Kidney glomerular epithelial cell (primary cell): ENCODE measurements at regions not wholly inside any gene's neighbourhood (a gene's known extent, or its start where the extent isn't known, plus 50 kb on each side); places are given as distances from the start of the nearest gene placed in this dataset.

Experiments
- DNase-seq: peaks from one replicate; lab custom pipeline; 2025; lab: John Stamatoyannopoulos, UW

DNA sequence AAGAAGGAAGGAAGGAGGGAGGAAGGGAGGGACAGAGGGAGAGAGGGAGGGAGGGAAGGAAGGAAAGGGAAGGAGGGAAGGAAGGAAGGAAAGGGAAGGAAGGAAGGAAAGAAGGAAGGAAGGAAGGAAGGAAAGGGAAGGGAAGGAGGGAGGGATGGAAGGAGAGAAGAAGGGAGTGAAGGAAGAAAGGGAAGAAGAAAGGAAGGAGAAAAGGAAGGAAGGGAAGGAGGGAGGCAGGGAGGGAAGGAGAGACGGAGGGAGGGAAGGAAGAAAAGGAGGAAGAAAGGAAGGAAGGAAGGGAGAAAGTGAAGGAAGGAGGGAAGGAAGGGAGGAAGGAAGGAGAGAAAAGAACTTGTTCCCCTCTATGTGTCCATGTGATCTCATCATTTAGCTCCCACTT, 465.0 kb downstream of the KCTD8 start:
- no peak for DNase-seq

DNA sequence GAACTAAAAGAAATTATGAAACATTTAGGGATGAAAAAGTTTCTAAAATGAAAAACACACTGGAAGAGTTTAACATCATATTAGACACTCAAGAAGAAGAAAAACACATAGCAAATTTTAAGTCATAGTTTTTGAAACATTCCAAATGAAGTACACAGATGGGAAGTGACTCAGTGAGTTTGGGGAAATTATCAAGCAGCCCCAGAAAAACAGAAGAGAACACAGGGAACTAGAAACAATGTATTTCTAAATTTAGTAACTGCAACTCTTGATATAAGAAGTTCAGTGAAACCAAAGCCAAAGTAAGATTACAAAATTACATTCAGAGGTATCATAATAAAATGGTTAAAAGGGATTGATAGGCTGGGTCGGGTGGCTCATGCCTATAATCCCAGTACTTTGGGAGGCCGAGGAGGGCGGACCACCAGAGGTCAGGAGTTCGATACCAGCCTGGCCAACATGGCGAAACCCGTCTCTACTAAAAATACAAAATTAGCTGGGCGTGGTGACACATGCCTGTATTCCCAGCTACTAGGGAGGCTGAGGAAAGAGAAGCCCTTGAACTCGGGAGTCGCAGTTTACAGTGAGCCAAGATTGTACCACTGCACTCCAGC, 461.2 kb downstream of the KCTD8 start:
- no peak for DNase-seq

DNA sequence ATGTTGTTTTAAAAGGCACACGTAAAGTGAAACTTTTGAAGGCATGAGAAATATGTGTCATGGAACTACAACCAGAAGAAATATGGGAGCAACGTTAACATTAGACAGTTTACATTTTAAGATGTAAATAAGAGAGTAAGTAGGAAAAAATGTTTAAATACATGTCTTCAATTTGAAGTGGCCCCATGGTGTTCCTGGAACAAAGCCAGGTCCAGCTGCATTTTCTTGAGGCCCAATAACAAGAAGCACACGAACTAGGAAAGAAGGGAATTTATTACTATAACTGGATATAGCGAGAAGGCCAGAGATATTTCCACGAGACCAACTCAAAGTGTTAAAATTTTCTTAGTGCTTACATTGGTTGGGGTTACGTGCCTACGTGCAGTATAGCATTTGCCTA, 458.1 kb downstream of the KCTD8 start:
- no peak for DNase-seq

DNA sequence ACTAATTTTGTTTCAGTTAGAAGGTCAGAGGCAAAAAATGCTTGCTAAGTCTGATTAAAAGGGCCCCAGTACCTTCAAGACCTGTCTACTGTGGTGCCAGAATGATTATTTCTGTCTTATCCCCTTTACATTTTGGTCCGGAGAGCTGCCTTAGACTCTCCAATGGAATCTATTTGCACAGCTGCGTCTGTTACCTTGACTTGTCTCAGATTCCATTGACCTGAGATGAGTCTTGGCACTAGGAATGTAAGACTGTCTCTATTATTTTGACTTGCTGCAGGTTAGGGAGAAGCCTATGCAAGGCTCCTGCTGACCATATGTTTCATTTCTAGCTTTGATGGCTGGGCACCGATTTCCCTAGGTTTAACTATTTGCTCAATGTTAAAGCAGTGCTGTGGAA, 457.6 kb downstream of the KCTD8 start:
- no peak for DNase-seq

DNA sequence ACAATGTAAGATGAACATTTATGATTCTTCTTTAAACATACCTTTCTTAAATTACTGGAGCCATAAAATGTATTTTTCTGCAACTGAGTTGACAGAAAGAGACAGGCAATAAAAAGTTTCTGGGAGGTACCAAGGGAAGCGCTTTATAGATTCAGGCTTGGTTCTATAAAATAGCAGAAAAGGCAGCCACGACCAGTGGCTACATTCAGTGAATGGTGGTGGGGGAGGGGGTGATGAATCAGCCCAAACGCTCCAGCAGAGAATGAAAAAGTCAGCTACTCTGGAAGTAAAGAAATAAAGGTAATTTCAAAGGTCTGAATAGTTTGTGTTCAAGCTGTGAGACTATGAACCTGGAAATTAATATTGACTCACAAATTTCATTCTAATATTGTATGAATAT, 456.1 kb downstream of the KCTD8 start:
- DNase-seq, result no peak

DNA sequence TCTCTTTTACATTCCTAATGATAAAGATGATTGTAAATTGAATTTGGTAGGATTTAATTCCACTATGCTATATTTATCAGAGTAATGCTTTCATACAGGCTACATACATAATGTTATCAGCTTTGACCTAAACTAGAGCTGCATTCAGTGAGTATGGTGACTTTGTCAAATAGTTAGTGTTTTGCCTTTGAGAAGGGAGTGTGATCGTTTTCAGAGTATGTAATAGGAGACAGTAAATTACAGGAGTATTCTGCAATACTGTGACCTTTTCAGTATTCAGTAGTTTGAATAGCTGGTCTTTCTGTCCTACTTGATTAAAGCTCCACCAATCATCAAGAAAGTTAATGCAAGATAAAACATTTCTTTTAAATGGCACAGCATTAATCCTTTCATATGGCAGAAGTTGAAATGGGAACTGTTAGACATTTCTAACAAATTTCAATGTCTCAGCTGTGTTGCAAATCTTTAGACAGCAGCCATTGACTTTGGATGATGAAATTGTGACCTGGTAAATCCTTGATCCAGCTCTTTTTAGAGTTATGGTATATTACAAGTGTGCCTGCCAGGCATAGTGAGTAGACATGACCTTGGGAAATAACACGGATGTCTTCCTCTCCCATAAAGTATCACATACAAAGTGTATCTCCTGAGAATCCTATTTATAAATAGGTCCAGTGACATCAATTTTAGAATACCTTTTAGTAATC, 455.3 kb downstream of the KCTD8 start:
- no peak for DNase-seq

DNA sequence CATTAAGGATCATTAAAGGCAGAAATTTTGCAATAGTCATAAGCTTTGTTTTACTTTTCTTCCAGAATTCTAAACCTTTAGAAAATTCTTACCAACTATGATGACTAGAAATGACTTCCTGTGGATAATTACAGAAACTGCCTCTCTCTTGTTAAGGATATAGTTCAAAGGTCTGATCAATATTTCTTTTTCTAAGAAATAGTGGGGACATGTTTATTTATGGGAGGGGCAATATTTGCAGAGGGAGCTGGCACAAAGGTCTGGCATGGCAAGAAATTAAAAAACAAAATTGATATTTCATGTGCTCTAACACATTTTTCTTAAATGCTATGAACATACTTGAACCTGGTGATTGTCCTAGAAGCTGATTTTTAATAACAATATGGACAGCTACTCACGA, 448.9 kb downstream of the KCTD8 start:
- no peak for DNase-seq

DNA sequence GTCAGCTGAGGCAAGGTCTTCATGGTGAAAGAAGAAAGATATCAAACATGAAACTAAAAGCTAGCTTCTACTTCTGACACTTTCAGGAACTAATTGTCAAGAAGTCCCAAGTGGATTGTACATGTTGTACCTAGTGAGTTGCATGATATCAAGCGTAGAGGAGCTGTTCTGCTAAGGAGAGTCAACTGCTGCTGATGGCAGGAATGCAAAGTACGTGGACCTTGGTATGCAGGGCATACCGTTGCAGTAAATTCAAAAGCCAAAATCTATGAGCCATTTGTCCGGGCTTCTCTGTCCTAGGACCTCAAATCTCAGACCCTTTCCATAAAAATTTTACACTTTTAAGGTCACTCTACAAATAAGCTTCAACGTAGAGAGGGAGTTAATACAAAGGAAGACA, 446.2 kb downstream of the KCTD8 start:
- DNase-seq, result no peak

DNA sequence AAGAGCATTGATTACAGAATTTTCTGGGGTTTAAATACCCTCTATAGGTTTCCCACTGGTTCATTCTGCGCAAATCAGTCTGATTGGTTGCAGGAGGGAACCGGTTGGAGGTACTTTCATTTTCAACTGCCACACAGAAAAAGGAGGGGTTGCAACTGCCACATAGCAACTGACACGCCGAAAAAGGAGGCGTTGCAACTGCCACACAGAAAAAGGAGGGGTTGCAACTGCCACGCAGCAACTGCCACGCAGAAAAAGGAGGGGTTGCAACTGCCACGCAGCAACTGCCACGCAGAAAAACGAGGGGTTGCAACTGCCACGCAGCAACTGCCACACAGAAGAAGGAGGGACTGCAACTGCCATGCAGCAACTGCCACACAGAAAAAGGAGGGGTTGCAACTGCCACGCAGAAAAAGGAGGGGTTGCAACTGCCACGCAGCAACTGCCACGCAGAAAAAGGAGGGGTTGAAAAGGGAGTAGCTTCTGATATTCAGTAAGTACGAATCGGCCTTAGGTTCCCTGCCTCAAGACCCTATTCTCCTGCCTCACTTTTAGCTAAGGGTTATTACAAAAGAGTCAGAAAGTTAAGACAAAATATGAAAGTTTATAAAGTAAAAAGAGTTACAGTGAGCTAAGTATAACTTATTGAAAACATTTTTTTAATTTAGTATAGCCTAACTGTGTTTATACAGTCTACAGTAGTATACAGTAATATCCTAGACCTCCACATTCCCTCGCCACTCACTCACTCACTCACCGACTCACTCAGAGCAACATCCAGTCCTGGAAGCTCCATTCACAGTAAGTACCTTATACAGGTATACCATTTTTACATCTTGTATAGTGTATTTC, 431.8 kb downstream of the KCTD8 start:
- DNase-seq, result no peak

DNA sequence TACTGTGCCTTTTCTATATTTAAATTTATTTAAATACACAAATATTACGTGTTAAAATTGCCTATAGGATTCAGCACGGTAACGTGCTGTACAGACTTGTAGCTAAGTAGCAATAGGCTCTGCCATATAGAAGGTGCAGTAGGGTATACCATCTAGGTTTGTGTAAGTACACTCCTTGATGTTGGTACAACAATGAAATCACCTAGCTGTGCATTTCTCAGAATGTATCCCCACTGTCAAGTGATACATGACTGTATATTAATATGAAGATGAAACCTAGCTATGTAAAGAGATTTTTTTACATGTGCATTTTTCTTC, 431.2 kb downstream of the KCTD8 start:
- no peak for DNase-seq

DNA sequence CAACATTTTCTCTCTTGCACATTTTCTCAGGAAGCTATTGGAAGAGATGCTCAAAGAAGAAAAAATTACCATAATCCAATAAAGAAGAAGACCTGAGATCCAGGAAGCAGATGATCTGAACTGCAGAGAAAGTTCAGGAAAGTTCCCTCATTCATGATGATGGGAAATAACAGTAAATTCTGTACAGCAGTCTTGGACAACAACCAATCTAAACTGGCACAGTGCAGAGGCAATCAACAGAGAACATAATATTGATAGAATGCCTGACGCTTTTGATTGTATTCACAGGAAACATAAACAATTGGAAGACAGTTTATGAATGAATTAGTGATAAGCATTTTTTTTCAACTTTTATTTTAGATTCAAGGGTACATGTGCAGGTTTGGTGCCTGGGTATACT, 428.9 kb downstream of the KCTD8 start:
- DNase-seq, result no peak

DNA sequence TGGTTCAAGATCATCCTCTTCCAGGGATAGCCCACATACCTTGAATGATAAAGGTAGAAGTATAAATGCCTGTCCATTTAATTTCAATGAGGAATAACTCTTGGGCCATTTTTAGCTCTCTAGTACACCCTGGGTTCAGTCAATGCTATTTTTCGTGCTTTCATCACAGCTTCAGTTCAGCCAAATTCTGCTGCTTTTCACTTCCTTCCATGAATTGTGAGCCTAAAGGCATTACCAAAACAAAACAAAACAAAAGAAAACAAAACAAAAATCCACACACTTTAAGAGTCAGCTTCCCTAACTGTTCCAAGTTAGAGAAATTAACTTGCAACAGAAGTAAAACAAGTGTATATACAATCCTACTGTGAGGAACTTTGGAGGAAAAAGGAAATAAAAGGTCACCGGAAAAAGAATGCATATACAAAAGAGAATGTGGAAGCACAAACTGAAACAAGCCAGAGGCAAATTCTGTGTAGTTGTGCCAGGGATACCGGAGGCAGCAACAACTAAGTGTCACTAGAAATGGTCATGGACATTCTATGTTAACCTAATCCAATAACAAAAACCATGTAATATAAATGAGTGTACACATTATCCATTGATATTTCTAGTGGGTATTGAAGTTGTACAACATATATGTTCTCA, 423.1 kb downstream of the KCTD8 start:
- DNase-seq, result no peak

DNA sequence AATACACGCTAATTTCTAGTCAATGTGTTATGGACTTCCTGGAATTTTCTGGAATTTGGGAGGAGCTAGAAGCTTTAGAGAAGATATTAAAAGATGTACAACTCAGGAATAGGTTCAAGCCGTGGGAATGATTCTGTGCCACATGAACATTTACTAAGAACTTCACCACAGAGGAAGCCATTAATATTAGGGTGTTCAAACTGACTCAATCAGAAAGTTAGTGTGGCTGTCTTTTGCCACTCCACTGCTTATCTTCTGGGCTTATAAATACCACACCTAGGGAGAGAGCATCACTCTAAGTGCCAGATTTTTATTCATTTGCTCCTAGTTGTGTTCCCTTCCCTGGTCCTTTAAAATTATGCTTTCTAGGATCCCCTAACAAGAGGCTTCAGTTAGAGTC, 409.8 kb downstream of the KCTD8 start:
- no peak for DNase-seq

DNA sequence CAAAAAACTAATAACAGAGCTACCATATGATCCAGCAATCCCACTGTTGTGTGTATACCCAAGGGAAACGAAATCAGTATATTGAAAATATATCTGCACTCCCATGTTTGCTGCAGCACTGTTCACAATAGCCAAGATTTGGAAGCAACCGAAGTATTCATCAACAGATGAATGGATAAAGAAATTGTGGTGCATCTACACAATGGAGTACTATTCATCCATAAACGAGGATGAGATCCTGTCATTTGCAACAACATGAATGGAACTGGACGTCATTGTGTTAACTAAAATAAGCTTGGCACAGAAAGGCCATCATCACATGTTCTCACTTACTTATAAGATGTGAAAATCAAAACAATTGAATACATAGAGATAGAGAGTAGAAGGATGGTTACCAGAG, 402.1 kb downstream of the KCTD8 start:
- DNase-seq, result no peak

DNA sequence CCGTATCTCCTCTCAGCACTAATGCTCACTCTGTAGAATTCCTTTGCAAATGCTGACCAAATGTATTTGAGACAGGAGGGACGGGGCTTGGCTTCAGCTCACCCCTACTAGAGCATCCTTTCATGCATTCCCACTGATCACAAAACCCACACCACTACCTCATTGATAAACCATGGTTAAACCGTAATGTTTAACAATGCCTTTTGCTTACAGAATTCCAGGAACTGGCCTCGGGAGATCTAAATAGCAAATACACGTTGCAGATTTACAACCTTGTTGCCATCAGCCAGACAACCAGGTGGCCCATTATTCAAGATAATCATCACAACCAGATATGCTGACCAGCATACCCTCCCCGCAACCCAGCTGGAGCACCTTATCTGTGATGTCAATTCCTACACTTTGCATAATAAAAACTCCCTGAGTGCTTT, 391.9 kb downstream of the KCTD8 start:
- DNase-seq, result no peak

DNA sequence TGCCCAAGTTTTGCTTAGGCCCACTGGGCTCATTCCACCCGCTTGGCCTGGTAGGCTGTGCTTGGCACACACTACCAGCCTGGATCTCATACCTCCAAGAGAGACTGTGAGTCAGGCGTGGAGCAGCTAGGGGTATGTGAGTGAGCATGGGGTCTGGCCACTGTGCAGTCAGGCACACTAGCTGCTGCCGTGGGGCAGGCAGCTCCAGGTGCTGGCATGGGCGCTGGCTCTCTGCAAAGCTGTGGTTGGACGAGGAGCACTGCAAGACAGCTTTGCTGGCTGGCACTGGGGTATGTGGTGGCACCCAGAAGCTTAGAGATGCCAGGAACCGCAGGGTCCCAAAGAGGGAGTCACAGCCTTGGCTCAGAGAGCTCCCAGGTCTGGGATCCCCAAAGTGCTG, 377.8 kb downstream of the KCTD8 start:
- no peak for DNase-seq

DNA sequence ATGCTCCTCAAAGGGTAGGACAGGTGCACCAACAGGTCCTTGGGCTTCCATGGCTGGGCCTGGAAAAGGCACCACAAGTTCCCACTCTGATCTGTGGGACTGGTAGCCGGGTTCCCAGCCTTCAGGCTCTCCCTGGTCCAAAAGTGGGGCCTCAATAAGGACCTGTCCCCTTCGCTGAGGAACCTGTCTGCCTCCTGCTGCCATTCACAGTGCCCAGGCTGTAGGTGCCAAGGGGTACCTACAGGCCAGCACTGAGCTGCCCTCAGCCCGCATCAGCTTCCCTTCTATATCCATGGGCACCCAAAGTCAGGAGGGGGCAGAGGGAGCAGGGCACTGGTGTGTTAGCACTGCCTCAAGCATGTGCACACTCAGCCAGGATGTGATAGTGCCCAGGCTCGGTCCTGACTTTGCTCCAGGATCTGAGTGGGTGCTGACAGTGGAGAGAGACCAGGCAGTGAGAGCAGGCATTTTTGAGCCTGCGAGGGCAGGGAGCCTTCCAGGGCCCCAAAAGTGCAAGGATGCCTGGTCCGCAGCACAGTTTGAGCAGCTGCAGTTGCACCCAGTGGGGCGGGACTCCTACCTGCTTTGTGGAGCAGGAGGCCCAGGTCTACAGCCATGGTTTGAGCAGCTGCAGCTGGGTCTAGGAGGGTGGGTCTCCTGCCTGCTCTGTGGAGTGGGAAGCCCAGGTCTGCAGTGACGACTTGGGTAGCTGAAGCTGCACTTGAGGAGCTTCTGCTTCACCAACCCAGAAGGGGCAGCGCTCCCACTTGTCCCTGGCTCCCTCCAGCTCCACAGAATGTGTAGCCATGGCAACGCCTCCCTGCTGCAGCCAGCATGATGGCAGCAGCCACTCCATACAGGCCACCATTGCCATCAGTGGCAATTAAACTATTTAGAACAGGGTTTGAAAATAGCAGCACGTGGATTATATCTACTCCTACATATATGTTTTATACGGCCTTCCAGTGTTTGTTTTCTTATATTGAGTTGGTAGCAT, 376.4 kb downstream of the KCTD8 start:
- no peak for DNase-seq

DNA sequence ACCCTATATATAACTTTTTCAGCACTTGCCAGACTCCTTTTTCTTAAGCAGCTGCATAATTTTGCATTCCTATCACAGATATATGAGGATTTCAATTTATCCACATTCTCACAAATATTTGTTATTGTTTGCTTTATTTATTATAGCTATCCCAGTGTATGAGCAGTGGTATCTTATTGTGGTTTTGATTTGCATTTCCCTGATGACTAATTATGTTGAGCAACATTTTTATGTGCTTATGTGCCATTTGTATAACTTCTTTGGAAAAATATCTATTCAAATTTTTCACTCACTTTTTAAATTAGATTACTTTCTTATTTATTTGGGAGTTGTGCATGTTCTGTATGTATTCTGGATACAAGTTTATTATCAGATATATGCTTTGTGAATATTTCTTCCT, 361.9 kb downstream of the KCTD8 start:
- DNase-seq, result no peak

DNA sequence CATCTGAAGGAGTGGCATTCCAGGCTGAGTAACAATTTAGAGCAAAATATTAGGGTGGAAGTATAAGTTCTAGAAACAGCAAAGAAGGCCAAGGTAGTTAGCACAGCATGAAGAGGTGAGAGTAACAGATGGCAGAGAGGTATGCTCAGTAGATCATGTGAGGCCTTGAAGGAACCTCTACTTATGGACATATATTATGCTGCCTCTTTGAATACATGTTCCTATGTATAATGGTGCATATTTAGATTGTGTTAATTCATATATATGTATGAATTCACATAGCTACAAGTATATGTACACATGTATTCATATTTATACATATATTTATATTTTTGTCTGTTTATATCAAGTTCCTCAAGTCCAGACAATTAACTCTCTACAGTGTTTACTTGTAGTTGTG, 355.2 kb downstream of the KCTD8 start:
- no peak for DNase-seq

DNA sequence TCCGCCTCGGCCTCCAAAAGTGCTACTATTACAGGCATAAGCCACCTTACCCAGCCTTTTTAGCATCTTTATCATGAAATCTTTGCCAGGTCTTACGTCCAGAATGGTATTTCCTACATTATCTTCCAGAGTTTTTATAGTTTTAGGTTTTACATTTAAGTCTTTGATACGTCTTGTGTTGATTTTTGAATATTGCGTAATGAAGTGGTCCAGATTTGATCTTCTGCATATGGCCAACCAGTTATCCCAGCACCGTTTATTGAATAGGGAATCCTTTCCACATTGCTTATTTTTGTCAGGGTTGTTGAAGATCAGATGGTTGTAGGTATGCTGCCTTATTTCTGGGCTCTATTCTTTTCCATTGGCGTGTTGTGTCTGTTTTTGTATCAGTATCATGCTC, 349.6 kb downstream of the KCTD8 start:
- DNase-seq, result no peak

DNA sequence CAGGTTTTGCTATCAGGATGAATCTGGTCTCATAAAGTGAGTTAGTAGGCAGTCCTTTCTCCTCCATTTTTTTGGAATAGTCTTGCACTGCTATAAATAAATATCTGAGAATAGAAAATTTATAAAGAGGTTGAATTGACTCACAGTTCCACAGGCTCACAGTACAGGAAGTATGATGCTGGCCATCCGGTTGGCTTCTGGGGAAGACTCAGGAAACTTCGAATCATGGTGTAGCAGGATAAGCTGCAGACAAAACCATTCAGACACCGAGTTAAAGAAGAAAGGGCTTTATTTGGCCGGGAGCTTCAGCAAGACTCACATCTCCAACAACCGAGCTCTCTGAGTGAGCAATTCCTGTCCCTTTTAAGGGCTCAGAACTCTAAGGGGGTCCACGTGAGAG, 348.2 kb downstream of the KCTD8 start:
- no peak for DNase-seq
